Stimulated activated CD8-positive, alpha-beta memory T cell treated with anti-CD3 and anti-CD28 coated beads, Interleukin-7, amount 100 ng/mL, for 1 hour (primary cell): ENCODE measurements at regions not wholly inside any gene's neighbourhood (a gene's known extent, or its start where the extent isn't known, plus 50 kb on each side); places are given as distances from the start of the nearest gene placed in this dataset.
A peak's percentile ranks its signal among the peaks of the same experiment; 100 is the strongest.
"Not testable (repeated sequence)": the region's sequence is repeated elsewhere in the genome, so short reads cannot be mapped to it uniquely, and the experiment has no call there.

Source experiments
- DNase-seq, 2 donors: peaks; one replicate each; pipeline ENCODE4 v3.0.0-alpha.2; 2020; ENCODE audit warnings: low read depth in 2 of 2

DNA sequence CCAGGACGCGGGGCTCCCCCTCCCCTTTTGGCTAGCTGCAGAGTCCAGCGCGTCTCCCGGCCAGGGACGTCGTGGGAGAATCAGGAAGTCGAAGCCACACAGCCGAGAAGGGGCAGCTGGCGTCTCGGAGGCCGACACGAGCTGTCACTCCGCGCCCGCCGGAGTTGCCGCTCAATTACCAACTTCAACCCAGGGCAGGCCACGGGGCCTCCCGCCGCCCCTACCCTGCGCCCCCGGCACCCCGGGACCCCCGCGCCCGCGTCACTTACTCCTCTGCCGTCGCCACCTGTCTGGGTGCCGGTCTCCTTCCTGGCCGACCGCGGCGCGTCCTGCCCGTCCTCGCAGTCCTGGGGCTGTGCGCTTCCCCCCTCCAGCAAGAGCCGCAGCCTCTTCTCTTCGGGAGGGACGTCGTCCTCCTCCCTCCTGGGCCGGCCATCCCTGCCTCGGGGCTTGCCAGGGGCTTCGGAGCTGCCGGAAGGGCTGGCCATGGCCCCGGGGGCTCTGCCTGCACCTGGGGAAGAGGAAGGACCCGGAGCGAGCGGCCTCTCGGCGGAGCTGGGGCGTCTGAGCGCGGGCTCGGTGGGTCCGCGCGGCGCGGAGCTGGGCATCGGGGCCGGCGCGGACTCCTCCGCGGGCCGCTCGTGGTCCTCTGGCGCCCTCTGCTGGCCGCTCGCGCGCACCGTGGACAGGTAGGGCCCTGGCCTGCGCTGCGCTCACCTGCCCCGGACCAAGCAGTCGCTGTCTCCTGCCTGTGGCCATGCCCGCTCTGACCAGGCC, 65.6 kb upstream of the CLEC6A start:
- peak in 1 of 2 donors; percentile 51 for DNase-seq

DNA sequence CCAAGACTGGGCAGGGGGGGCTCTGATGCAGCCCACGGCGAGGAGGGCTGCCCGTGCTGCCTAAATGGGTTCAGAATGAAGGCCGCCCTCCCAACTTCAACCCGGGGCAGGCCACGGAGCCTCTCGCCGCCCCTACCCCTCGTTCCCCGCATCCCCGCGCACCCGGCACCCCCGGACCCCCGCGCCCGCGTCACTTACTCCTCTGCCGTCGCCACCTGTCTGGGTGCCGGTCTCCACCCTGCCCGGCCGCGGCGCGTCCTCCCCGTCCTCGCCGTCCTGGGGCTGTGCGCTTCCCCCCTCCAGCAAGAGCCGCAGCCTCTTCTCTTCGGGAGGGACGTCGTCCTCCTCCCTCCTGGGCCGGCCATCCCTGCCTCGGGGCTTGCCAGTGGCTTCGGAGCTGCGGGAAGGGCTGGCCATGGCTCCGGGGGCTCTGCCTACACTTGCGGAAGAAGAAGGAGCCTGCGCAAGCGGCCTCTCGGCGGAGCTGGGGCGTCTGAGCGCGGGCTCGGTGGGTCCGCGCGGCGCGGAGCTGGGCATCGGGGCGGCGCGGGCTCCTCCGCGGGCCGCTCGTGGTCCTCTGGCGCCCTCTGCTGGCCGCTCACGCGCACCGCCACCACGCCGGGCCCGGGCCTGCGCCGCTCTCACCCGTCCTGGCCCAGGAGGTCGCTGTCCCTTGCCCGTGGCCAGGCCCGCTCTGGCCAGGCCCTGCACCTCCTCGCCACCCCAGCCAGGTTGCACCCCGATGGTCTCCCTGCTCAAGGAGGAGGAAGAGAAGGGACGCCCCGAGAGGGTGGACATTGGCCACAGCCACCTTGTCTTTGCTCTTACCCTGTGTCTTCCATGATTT, 59.3 kb upstream of the CLEC6A start:
- peak; percentile 41 to 59 for DNase-seq

DNA sequence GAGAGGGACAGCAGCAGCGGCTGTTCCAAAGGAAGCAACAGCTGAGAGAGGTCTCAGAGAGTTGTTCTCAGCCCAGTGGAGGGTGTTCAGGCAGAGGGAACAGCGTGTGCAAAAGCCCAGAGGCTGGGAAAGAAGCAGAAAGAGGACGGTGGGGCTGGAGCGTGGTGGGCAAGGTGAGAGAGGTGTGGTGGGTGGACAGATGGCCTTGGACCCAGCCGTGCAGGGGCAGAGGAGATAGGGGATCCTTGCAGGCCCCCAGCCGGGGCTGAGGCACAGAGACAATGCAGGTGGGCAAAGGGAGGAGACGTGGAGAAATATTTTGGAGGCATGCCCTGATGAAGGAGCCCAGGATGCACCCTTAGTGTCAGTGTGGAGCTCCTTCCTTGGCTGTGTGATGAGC, 58.4 kb upstream of the CLEC6A start:
- DNase-seq, result not testable (repeated sequence)

DNA sequence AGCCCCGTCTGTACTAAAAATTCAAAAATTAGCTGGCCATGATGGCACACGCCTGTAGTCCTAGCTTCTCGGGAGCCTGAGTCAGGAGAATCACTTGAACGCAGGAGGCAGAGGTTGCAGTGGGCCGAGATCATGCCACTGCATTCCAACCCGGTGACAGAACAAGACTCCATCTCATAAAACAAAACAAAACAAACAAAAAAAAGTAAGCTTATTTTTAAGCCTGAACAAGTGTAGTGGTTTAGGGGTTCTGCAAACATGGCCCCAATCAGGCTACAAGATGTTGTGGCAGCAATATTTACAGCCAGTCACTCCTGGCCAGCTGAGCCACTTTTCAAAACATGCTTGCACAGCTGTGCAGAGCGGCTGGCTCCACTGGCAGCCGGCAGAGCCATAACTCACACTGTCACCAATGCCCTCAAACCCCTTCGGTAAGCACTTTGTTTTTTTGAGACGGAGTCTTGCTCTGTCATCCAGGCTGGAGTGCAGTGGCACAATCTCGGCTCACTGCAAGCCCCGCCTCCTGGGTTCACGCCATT, 56.2 kb upstream of the CLEC6A start:
- DNase-seq, result not testable (repeated sequence)

DNA sequence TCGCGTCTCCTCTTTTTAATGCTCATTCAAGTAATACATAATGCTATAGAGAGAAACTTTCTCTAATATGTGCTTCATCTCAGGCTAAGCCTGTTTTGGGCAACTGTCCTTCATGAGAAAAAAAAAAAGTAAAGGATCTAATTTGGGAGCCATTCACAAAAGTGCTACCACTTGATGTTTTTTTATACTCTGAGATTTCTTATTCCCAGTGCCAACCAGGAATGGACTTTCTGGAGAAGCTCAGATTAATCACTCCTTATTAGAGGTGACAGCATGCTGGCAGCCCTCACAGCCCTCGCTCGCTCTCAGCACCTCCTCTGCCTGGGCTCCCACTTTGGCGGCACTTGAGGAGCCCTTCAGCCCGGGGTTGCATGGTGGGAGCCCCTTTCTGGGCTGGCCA, 51.9 kb upstream of the CLEC6A start:
- not testable (repeated sequence) for DNase-seq

DNA sequence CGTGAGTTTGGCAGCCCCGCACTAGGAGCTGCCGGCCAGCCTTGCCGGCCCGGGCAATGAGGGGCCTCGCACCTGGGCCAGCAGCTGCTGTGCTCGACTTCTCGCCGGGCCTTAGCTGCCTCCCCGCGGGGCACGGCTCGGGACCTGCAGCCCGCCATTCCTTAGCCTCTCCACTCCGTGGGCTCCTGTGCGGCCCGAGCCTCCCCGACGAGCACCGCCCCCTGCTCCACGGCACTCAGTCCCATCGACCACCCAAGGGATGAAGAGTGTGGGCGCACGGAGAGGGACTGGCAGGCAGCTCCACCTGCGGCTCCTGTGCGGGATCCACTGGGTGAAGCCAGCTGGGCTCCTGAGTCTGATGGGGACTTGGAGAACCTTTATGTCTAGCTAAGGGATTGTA, 51.4 kb upstream of the CLEC6A start:
- DNase-seq, result not testable (repeated sequence)
